ENCODE measurements at regions not wholly inside any gene's neighbourhood (a gene's known extent, or its start where the extent isn't known, plus 50 kb on each side); places are given as distances from the start of the nearest gene placed in this dataset.

GRCh38 chr5:92329759-92330158 is 946.6 kb upstream of the ARRDC3 start:
- no peak for TF ChIP-seq CTCF (IDR thresholded peaks at IDR 0.05)
- TF ChIP-seq POLR2A (IDR thresholded peaks at IDR 0.05): no peak
- TF ChIP-seq EP300 (IDR thresholded peaks at IDR 0.05): no peak
- 70 to 78% (median 77%) methylated on average over 3 of the region's 3 CpGs for WGBS, 3 donors
- H3K4me1 ChIP-seq (ENCODE audit: insufficient read depth): no peaks in the 10 kb centered on the region
- H3K27ac ChIP-seq: no peak overlapping the region
- DNase-seq: no peak
- no peaks in the 10 kb centered on the region for H3K36me3 ChIP-seq
- H3K4me3 ChIP-seq: no peak overlapping the region
- H3K9me3 ChIP-seq: no peaks in the 10 kb centered on the region
- intact Hi-C loops (cut with DNase I): loop anchor here in 1 of 4 donors (5.0 kb wide), 1 partner anchor 647 kb away; no protein-coding TSS in a partner anchor
- H3K27me3 ChIP-seq: no peaks in the 10 kb centered on the region

- no peaks in the 10 kb centered on the region for H3K36me3 ChIP-seq
- no peak overlapping the region for H3K27ac ChIP-seq
- intact Hi-C loops (cut with DNase I): loop anchor here in 1 of 4 donors (5.0 kb wide), 1 partner anchor 646 kb away; no protein-coding TSS in a partner anchor
- H3K9me3 ChIP-seq: no peaks in the 10 kb centered on the region
- no peak overlapping the region for H3K4me3 ChIP-seq
- H3K4me1 ChIP-seq (ENCODE audit: insufficient read depth): no peaks in the 10 kb centered on the region
- no peak for DNase-seq
- TF ChIP-seq EP300 (IDR thresholded peaks at IDR 0.05): no peak
- no peak for TF ChIP-seq POLR2A (IDR thresholded peaks at IDR 0.05)
- TF ChIP-seq CTCF (IDR thresholded peaks at IDR 0.05): no peak
- 75 to 82% (median 79%) methylated on average over 4 of the region's 4 CpGs for WGBS, 3 donors
- H3K27me3 ChIP-seq: no peaks in the 10 kb centered on the region
Observed at GRCh38 chr5:92328584-92329259, 945.6 kb upstream of the ARRDC3 start.

GRCh38 chr5:92320446-92320845 is 937.3 kb upstream of the ARRDC3 start:
- Histone ChIP-seq H3K36me3 (no peaks in the 10 kb centered on the region), H3K4me1 (ENCODE audit: insufficient read depth) (no peaks in the 10 kb centered on the region), H3K4me3 (no peak overlapping the region), H3K27ac (no peak overlapping the region), H3K9me3 (no peaks in the 10 kb centered on the region), H3K27me3 (no peaks in the 10 kb centered on the region)
- TF ChIP-seq CTCF (IDR thresholded peaks at IDR 0.05) (no peak), POLR2A (IDR thresholded peaks at IDR 0.05) (no peak), EP300 (IDR thresholded peaks at IDR 0.05) (no peak)
- intact Hi-C loops (cut with DNase I): no loop called here
- 86 to 91% (median 90%) methylated on average over 5 of the region's 5 CpGs for WGBS, 3 donors
- DNase-seq: no peak

GRCh38 chr5:92313385-92313784 is 930.3 kb upstream of the ARRDC3 start:
- Histone ChIP-seq H3K27me3 (no peaks in the 10 kb centered on the region), H3K4me3 (no peak overlapping the region), H3K9me3 (no peaks in the 10 kb centered on the region), H3K4me1 (ENCODE audit: insufficient read depth) (no peaks in the 10 kb centered on the region), H3K27ac (no peak overlapping the region), H3K36me3 (no peaks in the 10 kb centered on the region)
- TF ChIP-seq POLR2A (IDR thresholded peaks at IDR 0.05): no peak
- no peak for TF ChIP-seq CTCF (IDR thresholded peaks at IDR 0.05)
- no peak for TF ChIP-seq EP300 (IDR thresholded peaks at IDR 0.05)
- intact Hi-C loops (cut with DNase I): no loop called here
- no peak for DNase-seq
- WGBS, 3 donors: 92 to 96% (median 95%) methylated on average over 2 of the region's 2 CpGs
